GM12872 (cell line): ENCODE measurements at regions not wholly inside any gene's neighbourhood (a gene's known extent, or its start where the extent isn't known, plus 50 kb on each side); places are given as distances from the start of the nearest gene placed in this dataset.

Experiments used
- CTCF ChIP-seq: IDR thresholded peaks from 3 replicates; pipeline ENCODE4 v1.5.1; 2011; ENCODE audit warnings: low read depth, mild to moderate bottlenecking, low read length, moderate library complexity; ENCODE audit not compliant: insufficient read depth

- no peak for TF ChIP-seq CTCF
Observed at GRCh38 chr3:67976663-67977062, 322.3 kb upstream of the SUCLG2 start.

GRCh38 chr3:67964596-67964995, 310.2 kb upstream of the SUCLG2 start:
- TF ChIP-seq CTCF: no peak

GRCh38 chr3:67957268-67957667, 302.9 kb upstream of the SUCLG2 start:
- no peak for TF ChIP-seq CTCF

GRCh38 chr3:67947808-67948508, 293.5 kb upstream of the SUCLG2 start:
- TF ChIP-seq CTCF: no peak

- no peak for TF ChIP-seq CTCF
Observed at GRCh38 chr3:67946436-67946835, 292.0 kb upstream of the SUCLG2 start.

GRCh38 chr3:67943546-67943945, 289.1 kb upstream of the SUCLG2 start:
- no peak for TF ChIP-seq CTCF

- no peak for TF ChIP-seq CTCF
Observed at GRCh38 chr3:67941433-67942030, 287.1 kb upstream of the SUCLG2 start.
